WERI-Rb-1 (cell line): ENCODE measurements at regions not wholly inside any gene's neighbourhood (a gene's known extent, or its start where the extent isn't known, plus 50 kb on each side); places are given as distances from the start of the nearest gene placed in this dataset.

Source experiments
- DNase-seq: peaks from one replicate; pipeline ENCODE4 v3.0.0-alpha.2; 2020
- H3K27ac ChIP-seq: fragments of 250-450 bp; sonication (Bioruptor Pico); 2 replicates; pipeline ENCODE4 v1.5.1; 2020; ENCODE audit warnings: mild to moderate bottlenecking, moderate library complexity
- H3K27me3 ChIP-seq: fragments of 250-450 bp; sonication (Bioruptor Pico); 2 replicates; pipeline ENCODE4 v1.5.1; 2021; ENCODE audit warnings: mild to moderate bottlenecking, low read depth, moderate library complexity; ENCODE audit not compliant: insufficient read depth, severe bottlenecking
- H3K36me3 ChIP-seq: fragments of 250-450 bp; sonication (Bioruptor Pico); 2 replicates; pipeline ENCODE4 v1.5.1; 2020; ENCODE audit warnings: mild to moderate bottlenecking, moderate library complexity
- H3K4me3 ChIP-seq: 2 replicates; pipeline ENCODE4 v1.5.1; 2011; ENCODE audit warnings: low read depth, mild to moderate bottlenecking, control low read depth, low read length
- H3K9me3 ChIP-seq: fragments of 250-450 bp; sonication (Bioruptor Pico); 2 replicates; pipeline ENCODE4 v1.5.1; 2021; ENCODE audit warnings: mild to moderate bottlenecking, moderate library complexity; ENCODE audit not compliant: severe bottlenecking
- TF ChIP-seq, protein P1 (sequence below): IDR thresholded peaks from 2 replicates; pipeline ENCODE4 v1.5.1; 2011; ENCODE audit warnings: low read depth, mild to moderate bottlenecking, control low read depth, inconsistent platforms, low read length

DNA sequence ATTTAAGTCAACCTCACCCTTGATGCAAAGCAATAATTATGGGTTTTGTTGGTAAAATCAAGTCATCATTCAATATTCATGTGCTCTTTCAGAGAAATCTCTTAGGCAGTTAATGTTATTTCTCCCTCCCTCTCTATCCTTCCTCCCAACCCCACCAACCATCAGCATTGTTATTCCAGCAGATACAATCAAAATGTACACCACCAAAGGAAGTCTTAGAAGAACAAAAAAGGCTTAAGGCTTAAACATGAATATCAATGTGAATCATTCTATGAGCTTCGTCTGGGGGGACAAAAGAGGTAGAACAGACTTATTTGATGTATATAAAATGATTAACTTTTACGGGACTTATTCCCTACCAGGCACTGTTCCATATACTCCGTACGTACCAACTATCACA, 404.4 kb downstream of the ARHGEF28 start:
- TF ChIP-seq, protein P1, sequence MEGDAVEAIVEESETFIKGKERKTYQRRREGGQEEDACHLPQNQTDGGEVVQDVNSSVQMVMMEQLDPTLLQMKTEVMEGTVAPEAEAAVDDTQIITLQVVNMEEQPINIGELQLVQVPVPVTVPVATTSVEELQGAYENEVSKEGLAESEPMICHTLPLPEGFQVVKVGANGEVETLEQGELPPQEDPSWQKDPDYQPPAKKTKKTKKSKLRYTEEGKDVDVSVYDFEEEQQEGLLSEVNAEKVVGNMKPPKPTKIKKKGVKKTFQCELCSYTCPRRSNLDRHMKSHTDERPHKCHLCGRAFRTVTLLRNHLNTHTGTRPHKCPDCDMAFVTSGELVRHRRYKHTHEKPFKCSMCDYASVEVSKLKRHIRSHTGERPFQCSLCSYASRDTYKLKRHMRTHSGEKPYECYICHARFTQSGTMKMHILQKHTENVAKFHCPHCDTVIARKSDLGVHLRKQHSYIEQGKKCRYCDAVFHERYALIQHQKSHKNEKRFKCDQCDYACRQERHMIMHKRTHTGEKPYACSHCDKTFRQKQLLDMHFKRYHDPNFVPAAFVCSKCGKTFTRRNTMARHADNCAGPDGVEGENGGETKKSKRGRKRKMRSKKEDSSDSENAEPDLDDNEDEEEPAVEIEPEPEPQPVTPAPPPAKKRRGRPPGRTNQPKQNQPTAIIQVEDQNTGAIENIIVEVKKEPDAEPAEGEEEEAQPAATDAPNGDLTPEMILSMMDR = no peak
- H3K36me3 ChIP-seq = no peaks in the 10 kb centered on the region
- H3K27me3 ChIP-seq = no peaks in the 10 kb centered on the region
- H3K4me3 ChIP-seq = no peak overlapping the region
- H3K9me3 ChIP-seq = no peaks in the 10 kb centered on the region
- no peak overlapping the region for H3K27ac ChIP-seq
- no peak for DNase-seq

DNA sequence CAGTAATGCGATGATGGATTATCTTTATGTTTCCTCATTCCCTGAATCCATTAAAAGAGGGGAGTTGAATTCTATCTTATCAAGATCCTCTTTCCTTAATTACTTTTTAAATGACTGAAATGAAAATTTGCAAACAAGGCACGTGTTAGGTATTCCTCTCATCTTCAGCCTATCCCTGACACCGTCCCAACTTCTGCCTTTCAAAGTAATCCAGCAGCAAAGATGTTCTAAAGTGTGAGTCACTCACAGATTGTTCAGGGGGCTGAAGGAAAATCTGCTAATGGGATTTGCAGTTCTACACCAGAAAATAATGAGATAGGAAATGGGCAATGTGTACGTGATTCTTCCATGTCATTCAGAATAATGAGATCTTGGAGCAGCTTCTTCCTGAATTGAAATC, 403.0 kb downstream of the ARHGEF28 start:
- H3K9me3 ChIP-seq = no peaks in the 10 kb centered on the region
- peak overlapping the region; percentile 68 for H3K27ac ChIP-seq
- TF ChIP-seq, protein P1 = no peak

DNA sequence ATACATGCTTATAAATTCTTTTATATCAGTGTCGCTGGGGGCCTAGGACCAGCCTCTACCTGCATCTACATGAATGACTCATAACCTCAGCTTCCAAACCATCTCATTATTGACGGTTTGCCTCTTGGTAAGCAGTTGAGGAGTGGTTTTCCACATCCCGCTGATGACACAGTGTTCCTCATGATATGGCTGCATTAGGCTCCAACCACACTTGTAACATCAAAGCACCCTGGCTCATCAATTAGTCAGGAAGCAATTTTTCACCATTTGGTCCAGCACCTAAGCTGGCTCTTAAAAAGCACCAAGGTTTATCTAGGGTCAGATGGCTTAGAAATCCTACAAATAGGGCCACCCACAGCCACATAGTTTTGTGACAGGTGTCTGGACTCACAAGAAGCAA, 402.4 kb downstream of the ARHGEF28 start:
- TF ChIP-seq, protein P1 = no peak
- H3K9me3 ChIP-seq = no peaks in the 10 kb centered on the region
- peak; percentile 77 for DNase-seq

More for the DNA sequence above, 403.0 kb downstream of the ARHGEF28 start:
- no peaks in the 10 kb centered on the region for H3K27me3 ChIP-seq
- no peak overlapping the region for H3K4me3 ChIP-seq
- H3K36me3 ChIP-seq = no peaks in the 10 kb centered on the region
- peak; percentile 67 for DNase-seq

DNA sequence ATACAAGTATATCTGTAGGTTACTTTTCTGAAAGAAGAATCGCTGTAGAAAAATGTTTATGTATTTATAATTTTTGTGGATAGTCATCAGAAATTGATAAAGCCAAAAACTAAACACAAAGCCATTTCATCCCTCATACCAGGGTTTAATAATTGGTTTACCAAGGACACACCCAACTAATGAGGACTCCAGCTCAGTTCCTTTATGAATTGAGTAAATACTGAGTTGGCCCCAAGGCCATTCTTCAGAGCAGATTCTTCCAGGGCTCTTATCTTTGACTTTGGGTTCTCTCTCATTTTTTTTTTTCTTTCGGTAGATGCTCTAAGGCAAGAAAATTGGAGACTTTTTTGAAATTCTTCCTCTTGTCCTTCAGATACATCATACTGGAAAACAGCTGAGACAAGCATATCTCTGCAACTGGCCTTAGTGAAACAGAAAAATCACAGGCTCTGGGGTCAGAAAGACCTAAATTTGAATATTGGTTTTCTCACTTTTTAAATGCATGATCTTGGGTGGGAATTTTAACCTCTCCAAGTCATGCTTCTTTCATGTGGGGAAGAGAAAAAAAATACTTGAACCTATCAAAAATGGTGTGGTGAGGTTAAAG, 401.8 kb downstream of the ARHGEF28 start:
- no peak for DNase-seq
- no peaks in the 10 kb centered on the region for H3K36me3 ChIP-seq
- H3K27ac ChIP-seq = peak overlapping the region; percentile 68
- H3K9me3 ChIP-seq = no peaks in the 10 kb centered on the region
- H3K4me3 ChIP-seq = no peak overlapping the region
- TF ChIP-seq, protein P1 = no peak
- no peaks in the 10 kb centered on the region for H3K27me3 ChIP-seq

More for the DNA sequence above, 402.4 kb downstream of the ARHGEF28 start:
- Histone ChIP-seq H3K4me3 (no peak overlapping the region), H3K36me3 (no peaks in the 10 kb centered on the region), H3K27me3 (no peaks in the 10 kb centered on the region), H3K27ac (peak overlapping the region; percentile 68)

DNA sequence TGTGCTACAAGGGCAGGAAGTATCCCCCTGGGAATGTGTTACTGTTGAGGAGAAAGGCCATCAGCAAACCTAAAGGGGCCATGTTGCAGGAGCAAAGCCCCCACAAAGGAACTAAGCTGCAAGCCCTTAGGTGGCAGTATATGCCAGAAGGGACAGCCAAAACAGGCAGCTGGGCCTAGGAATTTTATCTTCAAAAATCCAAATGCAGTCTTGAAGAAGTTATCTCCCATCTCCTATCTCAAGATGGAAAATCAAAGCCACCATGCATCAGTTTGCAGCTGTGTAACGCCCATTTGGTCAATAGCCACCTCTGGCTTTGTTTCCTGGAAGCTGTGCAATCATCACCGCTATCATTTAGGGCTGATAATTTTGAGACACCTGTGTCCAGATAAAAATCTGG, 400.3 kb downstream of the ARHGEF28 start:
- TF ChIP-seq, protein P1 = no peak
- DNase-seq = no peak

DNA sequence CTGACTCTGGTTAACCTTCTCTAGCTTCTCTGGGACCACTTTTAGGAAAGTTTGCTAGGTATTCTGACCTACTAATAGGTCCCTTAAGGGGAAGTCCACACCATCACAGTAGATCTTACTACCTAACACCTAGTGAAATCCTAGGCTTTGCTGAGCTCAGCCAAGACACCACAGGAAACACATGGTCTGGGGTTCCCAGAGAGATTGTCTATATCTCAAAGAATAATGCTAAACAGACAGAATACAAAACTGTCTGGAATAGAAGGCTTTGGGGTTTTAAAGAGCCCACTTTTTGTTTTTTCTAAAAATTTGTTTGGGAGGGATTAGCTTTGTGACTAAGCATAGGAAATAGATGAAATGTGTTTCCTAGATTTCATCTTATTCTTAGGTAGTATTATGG, 395.1 kb downstream of the ARHGEF28 start:
- Histone ChIP-seq H3K27ac (no peak overlapping the region), H3K9me3 (peaks cover 3% of the 10 kb centered on the region), H3K4me3 (no peak overlapping the region), H3K36me3 (no peaks in the 10 kb centered on the region), H3K27me3 (no peaks in the 10 kb centered on the region)
- TF ChIP-seq, protein P1 = no peak
- no peak for DNase-seq

More for the DNA sequence above, 400.3 kb downstream of the ARHGEF28 start:
- H3K27ac ChIP-seq = no peak overlapping the region
- no peaks in the 10 kb centered on the region for H3K36me3 ChIP-seq
- H3K27me3 ChIP-seq = no peaks in the 10 kb centered on the region
- H3K9me3 ChIP-seq = no peaks in the 10 kb centered on the region
- H3K4me3 ChIP-seq = no peak overlapping the region
